ENCODE measurements at regions not wholly inside any gene's neighbourhood (a gene's known extent, or its start where the extent isn't known, plus 50 kb on each side); places are given as distances from the start of the nearest gene placed in this dataset.
"Not testable (repeated sequence)": the region's sequence is repeated elsewhere in the genome, so short reads cannot be mapped to it uniquely, and the experiment has no call there.

DNA sequence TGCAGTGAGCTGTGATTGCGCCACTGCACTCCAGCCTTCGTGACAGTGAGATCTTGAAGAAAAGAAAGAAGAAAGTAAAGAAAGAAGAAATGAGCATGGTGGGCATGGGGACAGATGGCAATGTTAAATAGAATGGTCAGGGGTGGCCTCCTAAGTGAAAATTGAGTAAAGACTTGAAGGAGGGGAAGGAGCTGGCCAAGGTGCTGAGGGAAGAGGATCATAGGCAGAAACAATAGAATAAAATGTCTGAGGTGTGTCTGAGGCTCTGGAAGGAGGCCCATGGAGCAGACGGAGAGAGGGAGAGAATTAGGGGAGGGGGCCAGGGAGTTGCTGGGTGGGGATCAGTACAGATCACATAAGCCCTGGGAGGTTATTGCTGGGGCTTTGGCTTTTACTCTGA lies 163.1 kb downstream of the RALA start:
- H3K36me3 ChIP-seq (ENCODE audit: control insufficient read depth, insufficient read depth, low read length); H3K79me2 ChIP-seq (ENCODE audit: control insufficient read depth, insufficient read depth, low read length); H2AFZ ChIP-seq (ENCODE audit: low read depth, low read length); in situ Hi-C loops (cut with MboI); intact Hi-C loops (cut with micrococcal nuclease); H4K20me1 ChIP-seq (replicated peaks; ENCODE audit: control insufficient read depth, insufficient read depth, low read length); H3K27me3 ChIP-seq (ENCODE audit: control insufficient read depth in 2 of 2, insufficient read depth in 2 of 2, low read length in 2 of 2); FAIRE-seq; BruUV-seq (replicated peaks); POLR2A ChIA-PET; H3K9me1 ChIP-seq (ENCODE audit: control insufficient read depth, insufficient read depth, low read length); H3K9ac ChIP-seq (ENCODE audit: insufficient read depth in 1 of 2, low read depth in 2 of 2, low read length in 2 of 2); H3K4me2 ChIP-seq (ENCODE audit: insufficient read depth, low read length); H3K4me3 ChIP-seq; H3K4me1 ChIP-seq (replicated peaks in 1 of 2; ENCODE audit: control insufficient read depth in 2 of 2, insufficient read depth in 2 of 2, low read length in 2 of 2); DNase-seq (ENCODE audit: extremely low read depth in 1 of 4, low spot score in 3 of 4); H3K27ac ChIP-seq (ENCODE audit: extremely low read depth, low read depth, low read length); H3K9me3 ChIP-seq (replicated peaks; ENCODE audit: control insufficient read depth, insufficient read depth, low read depth, low read length); ATAC-seq; CTCF ChIA-PET (ENCODE audit: low intra/inter-chr PET ratio): not testable (repeated sequence)
- 35% methylated on average over 2 of the region's 3 CpGs for WGBS (ENCODE audit: insufficient coverage, low coverage, missing lambda C conversion rate)
- TF ChIP-seq, protein P1, sequence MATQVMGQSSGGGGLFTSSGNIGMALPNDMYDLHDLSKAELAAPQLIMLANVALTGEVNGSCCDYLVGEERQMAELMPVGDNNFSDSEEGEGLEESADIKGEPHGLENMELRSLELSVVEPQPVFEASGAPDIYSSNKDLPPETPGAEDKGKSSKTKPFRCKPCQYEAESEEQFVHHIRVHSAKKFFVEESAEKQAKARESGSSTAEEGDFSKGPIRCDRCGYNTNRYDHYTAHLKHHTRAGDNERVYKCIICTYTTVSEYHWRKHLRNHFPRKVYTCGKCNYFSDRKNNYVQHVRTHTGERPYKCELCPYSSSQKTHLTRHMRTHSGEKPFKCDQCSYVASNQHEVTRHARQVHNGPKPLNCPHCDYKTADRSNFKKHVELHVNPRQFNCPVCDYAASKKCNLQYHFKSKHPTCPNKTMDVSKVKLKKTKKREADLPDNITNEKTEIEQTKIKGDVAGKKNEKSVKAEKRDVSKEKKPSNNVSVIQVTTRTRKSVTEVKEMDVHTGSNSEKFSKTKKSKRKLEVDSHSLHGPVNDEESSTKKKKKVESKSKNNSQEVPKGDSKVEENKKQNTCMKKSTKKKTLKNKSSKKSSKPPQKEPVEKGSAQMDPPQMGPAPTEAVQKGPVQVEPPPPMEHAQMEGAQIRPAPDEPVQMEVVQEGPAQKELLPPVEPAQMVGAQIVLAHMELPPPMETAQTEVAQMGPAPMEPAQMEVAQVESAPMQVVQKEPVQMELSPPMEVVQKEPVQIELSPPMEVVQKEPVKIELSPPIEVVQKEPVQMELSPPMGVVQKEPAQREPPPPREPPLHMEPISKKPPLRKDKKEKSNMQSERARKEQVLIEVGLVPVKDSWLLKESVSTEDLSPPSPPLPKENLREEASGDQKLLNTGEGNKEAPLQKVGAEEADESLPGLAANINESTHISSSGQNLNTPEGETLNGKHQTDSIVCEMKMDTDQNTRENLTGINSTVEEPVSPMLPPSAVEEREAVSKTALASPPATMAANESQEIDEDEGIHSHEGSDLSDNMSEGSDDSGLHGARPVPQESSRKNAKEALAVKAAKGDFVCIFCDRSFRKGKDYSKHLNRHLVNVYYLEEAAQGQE (IDR thresholded peaks at IDR 0.05; ENCODE audit: borderline replicate concordance), result peak; percentile 93
- TF ChIP-seq, protein P1 (CRISPR knock-in tag; IDR thresholded peaks at IDR 0.05; ENCODE audit: low read depth), result peak; percentile 73; the same call in 1 of the 2 replicates
- TF ChIP-seq MIER1 (IDR thresholded peaks at IDR 0.05; ENCODE audit: low read depth) (peak; percentile 88), EHMT2 (IDR thresholded peaks at IDR 0.05) (peak; percentile 94)

All from K562 (cell line).